GM06990 (cell line): ENCODE measurements at regions not wholly inside any gene's neighbourhood (a gene's known extent, or its start where the extent isn't known, plus 50 kb on each side); places are given as distances from the start of the nearest gene placed in this dataset.

Source experiments
- DNase-seq: peaks from one replicate; pipeline ENCODE4 v3.0.0-alpha.2; 2011; ENCODE audit not compliant: insufficient read length; ENCODE audit errors: extremely low read depth
- H3K27me3 ChIP-seq: replicated peaks from 2 replicates; pipeline ENCODE4 v1.6.0; 2011; ENCODE audit warnings: low read length; ENCODE audit not compliant: control insufficient read depth, insufficient read depth
- H3K36me3 ChIP-seq: 2 replicates; pipeline ENCODE4 v1.5.1; 2011; ENCODE audit warnings: low read length; ENCODE audit not compliant: control insufficient read depth, insufficient read depth
- H3K4me3 ChIP-seq: replicated peaks from 2 replicates; pipeline ENCODE4 v1.5.1; 2011; ENCODE audit warnings: low read depth, mild to moderate bottlenecking, control low read depth, low read length
- TF ChIP-seq, protein P1 (sequence below): IDR thresholded peaks from 2 replicates; pipeline ENCODE4 v1.5.1; 2011; ENCODE audit warnings: low read length, control low read depth, mild to moderate bottlenecking, inconsistent platforms; ENCODE audit not compliant: insufficient read depth, poor library complexity, severe bottlenecking

DNA sequence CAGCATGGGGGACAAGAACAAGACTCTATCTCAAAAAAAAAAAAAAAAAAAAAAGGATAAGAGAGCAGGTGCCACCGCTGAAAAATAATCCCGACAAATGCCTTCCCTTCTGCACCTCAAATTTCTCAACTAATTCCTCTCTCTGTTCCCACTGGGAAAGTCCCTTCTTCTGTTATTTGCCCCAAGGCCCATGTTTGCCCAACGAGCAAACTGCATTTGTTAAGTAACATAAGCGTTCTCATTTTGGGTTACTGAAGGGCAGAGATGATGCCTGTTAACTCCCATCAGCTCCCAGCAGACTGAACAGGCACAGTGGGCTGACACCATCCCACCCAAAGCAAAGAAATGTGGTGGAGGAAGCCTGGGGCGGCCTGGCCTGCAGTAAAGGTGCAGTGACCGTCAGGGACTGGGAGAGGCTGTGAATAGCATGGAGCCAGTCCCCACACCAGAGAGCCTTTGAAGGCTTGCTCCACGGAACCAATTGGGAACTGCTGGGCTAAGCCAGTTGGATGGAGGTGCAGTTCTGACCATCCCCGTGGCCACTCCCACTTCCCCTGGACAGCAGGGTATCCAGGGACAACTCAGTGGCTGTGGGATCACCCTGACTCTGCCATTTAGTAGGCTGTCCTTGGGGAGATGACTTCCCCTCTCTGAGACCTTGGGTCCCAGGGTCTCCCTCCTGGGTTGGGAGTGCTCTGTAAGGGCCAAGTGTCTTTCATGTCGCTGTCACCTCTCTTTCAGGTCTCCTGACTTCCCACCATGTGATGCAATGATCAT is 149.7 kb upstream of the IER5L start:
- Histone ChIP-seq H3K27me3 (no peaks in the 10 kb centered on the region), H3K4me3 (no peak overlapping the region), H3K36me3 (no peaks in the 10 kb centered on the region)
- DNase-seq = no peak
- TF ChIP-seq, protein P1, sequence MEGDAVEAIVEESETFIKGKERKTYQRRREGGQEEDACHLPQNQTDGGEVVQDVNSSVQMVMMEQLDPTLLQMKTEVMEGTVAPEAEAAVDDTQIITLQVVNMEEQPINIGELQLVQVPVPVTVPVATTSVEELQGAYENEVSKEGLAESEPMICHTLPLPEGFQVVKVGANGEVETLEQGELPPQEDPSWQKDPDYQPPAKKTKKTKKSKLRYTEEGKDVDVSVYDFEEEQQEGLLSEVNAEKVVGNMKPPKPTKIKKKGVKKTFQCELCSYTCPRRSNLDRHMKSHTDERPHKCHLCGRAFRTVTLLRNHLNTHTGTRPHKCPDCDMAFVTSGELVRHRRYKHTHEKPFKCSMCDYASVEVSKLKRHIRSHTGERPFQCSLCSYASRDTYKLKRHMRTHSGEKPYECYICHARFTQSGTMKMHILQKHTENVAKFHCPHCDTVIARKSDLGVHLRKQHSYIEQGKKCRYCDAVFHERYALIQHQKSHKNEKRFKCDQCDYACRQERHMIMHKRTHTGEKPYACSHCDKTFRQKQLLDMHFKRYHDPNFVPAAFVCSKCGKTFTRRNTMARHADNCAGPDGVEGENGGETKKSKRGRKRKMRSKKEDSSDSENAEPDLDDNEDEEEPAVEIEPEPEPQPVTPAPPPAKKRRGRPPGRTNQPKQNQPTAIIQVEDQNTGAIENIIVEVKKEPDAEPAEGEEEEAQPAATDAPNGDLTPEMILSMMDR = no peak

DNA sequence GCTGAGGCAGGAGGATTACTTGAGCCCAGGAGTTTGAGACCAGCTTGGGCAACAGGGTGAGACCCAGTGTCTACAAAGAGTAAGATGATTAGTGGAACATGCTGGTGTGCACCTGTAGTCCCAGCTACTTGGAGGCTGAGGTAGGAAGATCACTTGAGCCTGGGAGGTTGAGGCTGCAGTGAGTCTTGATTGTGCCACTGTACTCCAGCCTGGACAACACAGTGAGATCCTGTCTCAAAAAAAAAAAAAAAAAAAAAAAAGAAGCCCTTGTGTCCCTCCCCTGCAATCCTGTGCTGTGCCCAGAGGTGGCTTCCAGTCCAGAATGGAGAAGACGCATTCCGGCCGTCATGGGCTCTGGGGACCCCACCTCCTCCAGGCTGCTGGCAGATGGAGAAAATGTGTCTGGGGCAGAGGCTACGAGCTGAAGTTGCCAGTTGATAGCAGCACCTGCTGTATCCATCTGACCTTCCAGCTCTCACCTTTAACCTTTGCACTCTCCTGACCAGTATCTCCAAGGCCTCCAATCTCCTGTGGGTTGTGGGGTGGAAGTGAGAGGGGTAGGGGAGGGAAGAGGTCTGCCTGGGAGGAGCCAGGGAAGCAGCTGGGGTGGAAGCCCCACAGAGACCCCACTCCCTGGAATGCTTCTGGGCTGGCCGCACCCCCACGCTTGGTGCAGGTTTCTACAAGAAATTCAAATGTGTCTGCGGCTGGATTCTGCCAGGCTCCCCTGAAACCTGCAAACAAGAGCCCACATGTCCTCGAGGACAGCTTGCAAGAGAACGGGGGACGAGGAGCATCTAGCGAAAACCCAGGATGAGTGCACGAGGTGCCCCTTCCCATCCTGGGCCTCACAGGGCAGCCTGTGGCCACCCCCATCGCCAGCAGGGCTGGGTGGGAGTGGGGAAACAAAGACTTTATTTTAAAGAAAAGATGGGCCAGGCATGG is 148.3 kb upstream of the IER5L start:
- DNase-seq = no peak
- Histone ChIP-seq H3K4me3 (no peak overlapping the region), H3K36me3 (no peaks in the 10 kb centered on the region), H3K27me3 (no peaks in the 10 kb centered on the region)
- TF ChIP-seq, protein P1 = no peak

DNA sequence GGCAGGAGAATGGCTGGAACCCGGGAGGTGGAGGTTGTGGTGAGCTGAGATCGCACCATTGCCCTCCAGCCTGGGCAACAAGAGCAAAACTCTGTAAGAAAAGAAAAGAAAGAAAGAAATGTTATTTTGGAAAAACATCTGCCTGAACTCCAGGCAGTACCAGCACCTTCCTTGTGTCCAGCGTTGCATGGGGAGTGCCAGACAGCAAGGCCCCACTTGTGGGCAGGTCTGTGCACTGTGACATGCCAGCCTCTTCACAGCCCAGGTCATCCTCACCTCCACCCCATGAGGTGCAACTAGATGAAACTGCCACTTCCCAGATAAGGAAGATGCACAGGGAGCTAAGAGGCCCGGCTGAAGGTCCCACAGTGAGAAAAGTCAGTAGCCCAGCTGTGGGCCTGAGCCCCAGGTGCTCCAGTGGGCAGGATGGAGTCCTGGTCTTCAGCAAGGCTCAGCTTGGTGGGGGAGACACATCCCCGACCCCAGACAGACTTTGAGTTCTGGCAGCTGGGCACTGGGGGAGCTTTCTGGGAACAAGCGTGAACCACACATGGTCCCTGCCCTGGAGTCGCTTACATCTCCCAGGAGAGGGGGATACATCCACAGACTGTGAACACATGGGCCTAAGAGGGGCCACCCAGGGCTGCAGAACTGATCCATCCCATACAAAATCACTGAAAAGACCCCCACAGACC is 146.9 kb upstream of the IER5L start:
- no peaks in the 10 kb centered on the region for H3K27me3 ChIP-seq
- TF ChIP-seq, protein P1 = no peak
- H3K4me3 ChIP-seq = no peak overlapping the region
- H3K36me3 ChIP-seq = no peaks in the 10 kb centered on the region
- DNase-seq = no peak

DNA sequence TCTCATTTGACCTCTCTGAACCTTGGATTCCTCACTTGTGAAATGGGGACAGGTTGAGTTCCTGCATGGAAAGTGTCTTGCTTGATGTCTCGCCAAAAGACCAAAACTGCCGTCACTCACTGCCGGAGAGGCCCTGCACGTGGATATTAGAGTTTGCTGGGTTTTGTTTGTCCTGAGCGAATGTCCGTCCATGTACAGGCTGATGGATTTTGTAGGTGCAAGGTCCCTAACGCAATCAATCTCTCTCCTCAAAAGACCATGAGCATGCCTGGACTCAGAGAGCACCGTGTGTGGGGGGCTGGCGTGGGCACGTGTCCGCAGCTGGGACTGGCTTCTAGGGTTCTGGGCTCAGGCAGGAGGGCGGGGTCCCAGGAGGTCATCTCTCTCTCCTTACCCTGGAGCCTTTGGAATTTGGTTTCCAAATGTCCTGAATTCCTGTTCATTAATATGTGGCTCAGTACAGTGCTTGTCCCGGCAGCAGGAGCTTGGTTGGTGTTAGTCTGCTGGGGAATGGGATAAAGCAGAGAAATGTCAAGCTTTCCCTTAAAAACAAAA is 146.0 kb upstream of the IER5L start:
- H3K27me3 ChIP-seq = no peaks in the 10 kb centered on the region
- DNase-seq = no peak
- TF ChIP-seq, protein P1 = no peak
- no peak overlapping the region for H3K4me3 ChIP-seq
- H3K36me3 ChIP-seq = no peaks in the 10 kb centered on the region

DNA sequence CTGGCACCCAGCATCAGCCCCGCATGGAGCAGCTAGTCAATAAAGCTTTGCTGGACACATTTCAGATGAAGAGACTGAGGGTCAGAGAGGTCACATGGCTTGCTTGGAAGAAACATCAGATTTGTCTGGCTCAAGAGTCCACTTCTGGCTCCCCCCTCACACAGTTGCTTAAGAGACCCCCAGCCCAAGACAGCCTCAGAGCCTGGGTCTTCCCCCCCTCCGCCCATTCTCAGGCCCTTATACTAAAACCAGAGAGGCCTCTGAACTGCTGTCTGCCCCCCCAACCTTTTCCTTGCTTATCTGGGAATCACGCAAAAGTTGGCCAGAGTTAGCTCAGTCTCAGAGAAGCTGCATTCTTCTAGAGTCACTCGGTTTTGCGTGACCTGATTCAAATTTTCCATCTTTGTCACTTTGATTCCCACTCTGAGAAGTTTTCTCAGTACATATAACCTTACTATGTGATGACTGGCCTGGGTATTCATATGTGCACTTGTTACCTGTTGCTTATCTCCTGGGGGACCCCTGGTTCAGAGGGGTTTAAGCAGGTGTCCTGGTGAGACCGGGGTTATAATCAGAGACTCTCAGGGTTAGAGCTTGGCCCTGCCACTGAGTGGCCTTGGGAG is 145.4 kb upstream of the IER5L start:
- no peak for DNase-seq
- H3K4me3 ChIP-seq = no peak overlapping the region
- TF ChIP-seq, protein P1 = no peak
- no peaks in the 10 kb centered on the region for H3K27me3 ChIP-seq
- no peaks in the 10 kb centered on the region for H3K36me3 ChIP-seq
